ENCODE measurements at regions not wholly inside any gene's neighbourhood (a gene's known extent, or its start where the extent isn't known, plus 50 kb on each side); places are given as distances from the start of the nearest gene placed in this dataset.

DNA sequence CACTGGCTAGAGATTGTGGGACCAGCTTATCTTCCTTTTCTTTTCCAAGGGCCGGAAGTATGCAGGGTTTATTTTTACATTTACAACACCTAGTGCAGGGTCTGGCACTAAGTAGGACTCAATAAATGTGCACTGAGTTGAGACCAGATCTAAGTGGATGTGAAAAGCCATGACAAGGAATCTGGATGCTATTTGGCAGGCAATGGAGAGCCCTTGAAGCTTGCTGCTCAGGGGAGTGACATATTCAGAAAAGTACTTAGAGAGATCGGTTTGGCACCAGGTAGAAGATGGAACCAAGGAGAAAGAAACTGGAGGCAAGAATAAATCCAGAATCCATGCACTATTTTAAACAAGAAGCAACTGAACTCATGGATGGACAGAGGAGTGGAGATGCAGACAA, 815.8 kb downstream of the MAFB start:
- DNase-seq (ENCODE audit: low read depth) = no peak

DNA sequence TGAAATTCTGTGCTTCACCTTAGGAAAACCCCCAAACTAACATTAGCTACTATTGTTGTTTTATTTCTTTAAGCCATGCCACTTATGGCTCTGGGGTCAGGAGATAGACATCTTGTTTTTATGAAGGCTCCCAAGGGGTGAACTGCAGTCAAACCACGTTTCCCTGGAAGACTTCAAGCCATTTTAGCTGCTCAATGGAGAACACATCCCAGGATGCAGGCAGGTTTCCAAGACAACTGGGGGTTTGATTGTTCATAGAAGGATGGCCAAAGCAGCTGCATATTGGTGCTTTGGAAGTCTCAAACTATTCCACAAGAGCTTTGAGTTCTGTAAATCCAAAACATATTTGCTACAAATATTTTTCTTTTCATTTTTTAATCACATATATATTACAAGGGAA, 818.0 kb downstream of the MAFB start:
- DNase-seq (ENCODE audit: low read depth) = no peak

DNA sequence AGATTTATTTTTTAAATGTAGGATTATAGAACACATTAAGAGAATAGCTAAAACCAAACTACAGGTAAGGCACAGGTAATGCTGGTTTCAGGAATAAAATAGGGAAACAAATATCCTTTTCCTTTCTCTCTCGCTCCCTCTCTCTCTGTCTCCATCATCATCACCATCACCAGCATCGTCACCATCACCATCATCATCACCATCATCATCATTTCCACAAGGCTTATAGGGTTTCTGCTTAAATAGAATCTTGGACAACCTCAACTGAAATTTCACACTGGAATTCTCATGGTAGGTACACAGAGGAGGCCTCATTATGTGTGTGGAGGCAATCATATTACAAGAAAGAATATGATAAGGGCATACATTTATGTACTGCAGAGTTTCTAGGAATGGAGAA, 823.6 kb downstream of the MAFB start:
- DNase-seq (ENCODE audit: low read depth) = no peak

DNA sequence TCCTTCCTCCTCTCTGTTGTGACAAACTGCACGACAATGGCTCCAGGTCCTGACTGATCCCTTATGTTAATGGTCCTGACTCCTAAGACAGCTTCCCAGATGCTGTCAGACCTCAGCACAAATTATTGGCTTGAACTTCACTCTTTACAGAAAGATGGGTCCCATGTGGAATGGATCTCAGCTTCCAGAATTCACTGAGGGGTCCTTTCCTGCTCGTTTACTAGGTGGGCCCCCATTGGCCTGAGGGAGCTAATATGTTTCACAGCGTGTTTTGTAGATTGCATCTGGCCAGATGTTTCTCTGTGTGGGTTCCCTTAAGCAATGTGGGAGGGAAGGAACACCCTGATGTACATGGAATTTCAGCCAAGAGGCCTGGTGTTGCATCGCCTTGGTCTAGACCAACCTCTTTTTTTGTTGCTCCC, 826.6 kb downstream of the MAFB start:
- peak; percentile 77 for DNase-seq (ENCODE audit: low read depth)

DNA sequence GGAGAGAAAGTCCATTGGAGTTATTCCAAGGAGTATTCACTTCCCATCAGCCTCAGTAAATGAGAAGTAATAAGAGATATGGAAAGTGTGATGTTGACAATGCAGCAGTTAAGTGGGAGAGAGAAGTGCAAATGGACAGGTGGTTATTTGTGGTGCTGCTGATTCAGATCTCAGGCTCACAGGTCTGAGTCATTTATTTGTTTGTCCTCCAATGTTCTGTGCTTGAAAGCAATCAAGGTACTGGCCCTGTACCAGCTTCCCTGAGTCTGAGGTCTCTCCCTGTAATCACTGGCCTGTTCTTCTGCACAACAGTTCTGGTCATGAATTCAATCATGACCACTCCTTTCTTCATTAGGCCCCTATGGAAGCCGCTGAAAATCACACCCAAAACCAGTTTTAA, 827.7 kb downstream of the MAFB start:
- DNase-seq (ENCODE audit: low read depth) = no peak

DNA sequence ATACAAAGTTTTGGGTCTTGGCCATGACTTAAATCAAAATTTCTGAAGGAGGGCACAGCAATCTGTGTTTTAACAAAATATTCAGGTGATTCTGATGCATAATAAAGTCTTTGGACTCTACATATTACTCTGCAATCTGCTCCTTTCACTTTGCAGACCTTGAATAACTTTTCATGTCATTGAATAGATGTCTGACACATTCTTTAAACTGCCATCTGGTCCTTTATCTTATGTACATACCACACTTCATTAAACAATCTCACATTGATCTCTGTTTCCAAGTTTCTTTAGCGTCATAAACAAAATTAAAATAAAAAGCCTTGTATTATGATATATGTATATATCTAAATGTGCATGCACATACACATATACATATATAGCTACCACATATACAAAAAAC, 831.2 kb downstream of the MAFB start:
- no peak for DNase-seq (ENCODE audit: low read depth)

DNA sequence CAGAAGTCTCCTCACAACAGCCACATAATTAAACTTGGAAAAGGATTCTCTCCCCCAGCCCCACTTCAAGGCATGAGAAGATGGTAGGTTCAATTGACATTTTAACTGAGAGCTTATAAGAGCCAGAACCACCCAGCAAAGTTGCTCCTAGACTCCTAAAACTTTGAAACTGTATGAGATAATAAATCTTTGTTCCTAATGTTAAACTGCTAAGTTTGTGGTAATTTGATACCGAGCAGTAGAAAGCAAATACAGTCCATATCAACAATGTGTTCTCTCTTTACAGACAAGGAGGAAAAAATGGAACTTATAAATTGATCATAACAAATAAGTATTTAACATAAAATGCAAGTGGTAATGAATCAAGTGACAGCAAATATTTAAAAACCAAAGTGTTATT, 831.8 kb downstream of the MAFB start:
- DNase-seq (ENCODE audit: low read depth) = no peak

DNA sequence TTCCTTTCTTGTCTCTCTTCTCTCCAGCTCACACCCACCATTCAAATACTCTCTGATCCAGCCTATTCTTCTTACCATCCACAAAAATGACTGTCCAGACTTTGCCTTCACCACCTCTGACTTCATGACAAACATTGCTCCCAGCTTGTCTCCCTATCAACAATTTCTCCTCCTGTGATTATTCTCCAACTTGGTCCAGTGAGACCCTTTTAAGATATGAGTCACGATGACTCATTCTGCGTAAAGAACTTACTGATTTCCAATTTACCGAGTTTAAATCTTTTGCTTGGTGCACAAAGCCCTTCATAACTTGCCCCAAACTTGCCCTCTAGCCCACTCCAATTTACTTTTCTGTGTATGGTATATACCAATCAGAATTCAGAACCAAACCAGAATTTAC, 833.2 kb downstream of the MAFB start:
- no peak for DNase-seq (ENCODE audit: low read depth)

DNA sequence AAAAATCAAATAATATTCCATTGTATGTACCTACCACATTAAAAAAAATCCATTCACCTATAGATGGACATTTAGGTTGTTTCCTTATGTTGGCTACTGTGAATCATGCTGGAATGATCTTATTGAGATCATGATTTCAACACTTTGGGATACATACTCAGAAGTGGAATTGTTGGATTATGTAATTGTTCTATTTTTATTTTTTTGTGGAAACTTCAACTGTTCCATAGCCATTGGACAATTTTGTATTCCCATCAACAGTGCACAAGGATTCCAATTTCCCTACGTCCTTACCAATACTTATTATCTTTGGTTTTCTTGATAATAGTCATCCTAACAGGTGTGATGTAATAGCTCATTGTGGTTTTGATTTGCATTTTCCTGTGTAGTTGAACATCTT, 834.0 kb downstream of the MAFB start:
- no peak for DNase-seq (ENCODE audit: low read depth)

DNA sequence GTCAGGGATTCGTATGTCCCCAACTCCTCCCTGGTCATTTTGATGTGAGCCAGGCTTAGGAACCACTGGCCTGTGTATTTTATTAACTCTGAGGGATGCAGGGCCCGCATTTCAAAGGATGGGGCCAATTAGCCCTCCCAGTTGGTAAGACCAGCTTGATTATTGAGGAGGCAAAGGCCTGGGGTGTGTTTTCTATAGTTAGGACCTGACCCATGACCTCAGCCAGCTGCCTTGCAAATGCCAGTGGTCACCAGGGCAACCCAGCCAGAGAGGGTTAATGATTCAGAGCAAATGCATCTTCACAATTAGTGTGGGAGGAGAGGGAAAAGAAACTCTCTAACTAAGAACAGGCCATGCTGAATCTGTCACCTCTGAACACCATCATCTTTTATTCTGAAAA, 835.4 kb downstream of the MAFB start:
- peak; percentile 50 for DNase-seq (ENCODE audit: low read depth)

DNA sequence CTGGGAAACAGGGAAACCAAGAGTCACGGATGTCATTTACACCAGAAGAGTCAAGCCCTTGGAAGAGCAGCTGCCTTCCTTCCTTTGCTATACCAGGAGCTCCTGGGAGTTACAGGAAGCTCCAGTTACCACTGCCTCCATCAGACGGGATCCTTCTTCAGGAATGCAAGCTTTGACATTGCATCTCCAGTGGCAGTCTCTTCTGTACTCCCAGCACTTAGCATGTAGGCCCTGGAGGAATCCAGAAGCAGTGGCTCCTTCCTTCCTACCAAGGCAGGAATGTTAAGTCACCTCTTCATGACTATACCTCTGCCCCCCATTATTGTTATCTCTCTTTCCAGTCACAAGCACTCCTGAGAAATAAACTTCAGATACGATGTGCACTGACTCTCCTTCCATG, 836.0 kb downstream of the MAFB start:
- DNase-seq (ENCODE audit: low read depth) = no peak

DNA sequence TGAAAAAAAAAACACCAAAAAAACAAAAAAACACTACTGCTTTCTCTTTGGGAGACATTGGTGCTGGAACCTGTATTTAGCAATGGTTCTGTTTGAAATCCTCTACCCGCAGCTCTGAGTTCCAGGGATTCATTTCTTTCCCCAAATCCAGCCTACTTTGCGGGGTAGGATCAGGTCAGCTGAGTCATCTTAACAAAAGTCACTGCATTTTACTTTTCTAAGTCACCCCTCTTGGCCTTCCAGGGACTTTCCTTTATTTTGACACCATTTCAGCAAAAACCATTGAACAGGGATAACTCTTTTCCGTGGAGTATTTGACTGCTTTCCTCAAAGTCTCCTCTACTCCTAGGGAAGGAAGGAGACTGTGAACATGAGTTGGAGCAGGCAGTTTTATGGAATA, 837.6 kb downstream of the MAFB start:
- DNase-seq (ENCODE audit: low read depth) = no peak

DNA sequence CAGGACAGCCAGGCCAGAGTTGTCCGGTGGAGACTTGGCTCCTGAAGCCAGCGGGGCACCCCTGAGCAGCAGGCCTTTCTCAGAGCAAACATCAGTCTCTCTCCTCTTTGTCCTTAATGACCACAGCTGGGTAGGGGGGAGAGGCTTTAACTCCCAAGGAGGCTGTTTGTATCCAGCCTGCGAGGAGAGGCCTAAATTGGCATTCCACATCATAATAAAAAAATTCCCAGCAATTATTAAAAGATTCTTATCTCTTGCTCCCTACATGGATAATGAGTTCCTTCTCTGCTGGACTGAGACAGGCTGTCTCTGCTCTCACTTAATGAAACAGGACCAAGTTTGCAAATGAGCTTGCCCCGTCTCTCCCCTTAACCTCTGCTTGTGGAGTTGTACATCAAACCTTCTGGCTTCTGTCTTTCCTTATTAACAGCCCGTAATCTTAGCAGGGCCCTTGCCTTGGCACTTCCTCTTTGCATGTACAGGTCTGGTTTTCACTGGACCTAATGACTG, 838.2 kb downstream of the MAFB start:
- DNase-seq (ENCODE audit: low read depth) = no peak

DNA sequence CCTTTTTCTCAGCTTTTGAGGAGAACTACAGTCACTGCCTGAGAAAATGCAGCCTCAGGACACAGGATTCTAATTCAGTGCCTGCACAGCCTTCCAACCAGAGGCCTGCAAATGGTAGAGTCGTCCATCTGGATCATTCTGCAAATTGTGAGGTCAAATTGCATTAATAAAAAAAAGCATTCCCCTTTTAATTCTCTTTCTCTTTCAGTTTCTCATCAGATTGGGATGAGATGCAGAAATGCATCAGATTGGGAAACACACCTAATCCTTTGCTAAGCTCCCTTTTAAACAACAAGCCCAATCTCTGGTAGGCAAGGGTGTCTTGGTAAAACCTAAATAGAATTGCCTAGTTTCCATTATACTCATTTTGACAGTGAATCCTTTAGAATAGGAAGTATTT, 838.8 kb downstream of the MAFB start:
- no peak for DNase-seq (ENCODE audit: low read depth)

DNA sequence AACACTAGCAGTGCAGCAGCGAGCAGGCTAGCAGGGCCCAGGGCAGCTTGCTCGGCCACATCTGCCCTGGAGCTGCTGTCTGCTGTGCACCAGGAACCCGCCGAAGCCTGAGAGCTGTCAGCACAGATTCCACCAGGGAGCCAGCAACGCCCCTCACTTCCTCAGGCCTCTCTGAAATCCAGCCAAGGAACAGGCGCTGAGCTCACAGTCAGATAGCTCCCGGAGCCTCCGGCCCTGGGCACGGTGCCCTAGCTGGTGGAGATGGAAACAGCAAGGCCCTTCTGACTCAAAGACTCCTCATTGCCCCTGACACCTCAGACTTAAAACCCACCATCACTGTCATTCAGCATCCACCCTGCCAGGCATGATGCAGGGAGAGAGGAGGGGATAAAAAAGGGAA, 839.4 kb downstream of the MAFB start:
- DNase-seq (ENCODE audit: low read depth) = peak; percentile 92

DNA sequence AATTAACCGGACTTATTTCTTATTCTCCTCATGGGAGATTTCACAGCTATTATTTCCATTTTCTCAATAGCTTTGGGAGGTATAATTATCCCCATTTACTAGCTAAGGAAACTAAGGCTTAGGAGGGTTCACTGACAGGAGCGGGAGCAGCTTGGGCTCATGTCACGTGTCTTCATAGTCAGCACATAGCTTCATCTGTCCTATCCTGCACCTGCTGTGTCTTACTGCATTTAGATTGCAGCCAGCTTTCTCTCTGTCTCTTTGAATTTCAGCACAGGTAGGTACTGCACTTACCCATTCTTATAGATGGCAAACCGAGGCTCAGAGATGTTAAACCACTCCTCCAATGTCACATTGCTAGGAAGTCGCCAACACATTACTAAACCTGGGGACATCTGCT, 839.9 kb downstream of the MAFB start:
- no peak for DNase-seq (ENCODE audit: low read depth)

DNA sequence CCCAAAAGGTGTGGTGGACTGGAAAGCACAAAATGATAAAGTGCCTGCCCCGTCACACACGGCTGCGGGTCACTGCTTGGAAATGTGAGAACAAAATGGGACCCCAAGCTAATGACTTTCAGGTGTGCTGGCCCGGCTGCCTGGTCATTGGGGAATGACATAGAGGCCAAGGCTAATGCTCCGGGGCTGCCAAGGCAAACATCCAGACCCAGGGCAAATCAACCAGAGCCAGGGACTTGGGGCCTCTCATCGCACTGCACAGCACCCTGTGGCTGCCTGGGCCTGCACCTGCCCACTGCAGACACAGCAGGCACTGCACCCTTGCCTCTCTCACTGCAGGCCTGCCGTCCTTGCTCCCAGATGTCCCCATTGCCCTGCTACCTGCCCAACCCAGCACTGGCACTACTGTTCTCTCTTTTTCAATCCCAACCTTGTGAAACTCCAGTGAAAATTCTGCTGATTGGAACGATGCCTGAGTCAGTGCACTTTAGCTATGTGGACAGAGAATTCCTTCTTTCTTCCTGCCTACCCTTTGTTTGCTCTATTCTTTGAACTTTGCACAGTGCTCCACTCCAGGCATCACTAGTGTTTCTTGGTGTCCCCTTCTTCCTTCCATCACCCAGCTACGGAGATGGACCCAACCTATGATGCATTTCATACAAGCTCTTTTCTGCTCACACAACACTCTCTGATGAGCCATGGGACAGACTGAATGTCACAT, 849.5 kb downstream of the MAFB start:
- no peak for DNase-seq (ENCODE audit: low read depth)

DNA sequence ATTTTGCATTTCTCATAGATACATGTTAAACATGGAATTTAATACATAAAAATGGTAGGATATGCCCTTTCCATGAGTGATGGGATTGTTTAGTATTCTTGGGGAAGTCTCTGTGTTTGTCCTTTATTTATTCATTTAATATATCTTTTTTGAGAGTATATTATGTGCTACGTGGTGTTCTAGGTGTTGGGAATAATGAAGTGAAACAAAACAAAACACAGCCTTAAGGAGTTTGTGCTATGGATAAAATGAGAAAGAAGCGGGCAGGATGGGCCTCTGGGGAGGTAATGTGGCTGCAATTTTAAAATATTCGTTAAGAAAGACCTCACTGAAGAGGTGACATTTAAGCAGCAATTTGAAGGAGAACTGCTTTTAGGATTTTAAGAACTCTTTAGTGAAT, 851.5 kb downstream of the MAFB start:
- no peak for DNase-seq (ENCODE audit: low read depth)

DNA sequence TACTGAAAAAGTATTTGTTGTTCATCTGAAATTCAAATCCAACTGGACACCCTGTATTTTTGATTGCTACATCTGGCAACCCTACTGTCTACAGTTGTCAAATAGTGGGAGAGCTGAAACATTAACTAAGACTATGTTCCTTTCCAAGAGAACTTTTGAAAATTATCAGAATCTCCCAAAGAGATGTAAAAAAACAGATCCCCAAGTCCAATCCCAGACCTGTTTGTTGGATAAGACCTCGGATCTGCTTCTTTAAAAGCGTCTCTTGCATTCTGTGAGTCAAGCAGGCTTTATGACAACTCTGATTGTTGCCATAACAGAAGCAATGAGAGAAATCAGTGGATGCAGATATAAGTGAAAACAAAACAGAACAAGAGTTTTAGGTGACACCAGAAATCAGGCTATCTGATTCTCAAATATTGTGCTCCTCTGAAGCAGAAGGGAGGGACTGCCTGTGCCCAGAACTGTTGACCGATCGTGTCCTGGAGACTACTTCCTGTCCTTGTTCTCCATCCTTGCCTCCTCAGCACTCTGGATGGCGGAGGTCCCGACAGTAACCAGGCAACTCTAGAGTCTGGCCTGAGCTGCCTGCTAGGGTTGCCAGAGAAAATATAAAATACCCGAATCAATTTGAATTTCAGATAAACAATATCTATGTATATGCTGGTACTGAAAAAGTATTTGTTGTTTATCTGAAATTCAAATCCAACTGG, 853.8 kb downstream of the MAFB start:
- no peak for DNase-seq (ENCODE audit: low read depth)

DNA sequence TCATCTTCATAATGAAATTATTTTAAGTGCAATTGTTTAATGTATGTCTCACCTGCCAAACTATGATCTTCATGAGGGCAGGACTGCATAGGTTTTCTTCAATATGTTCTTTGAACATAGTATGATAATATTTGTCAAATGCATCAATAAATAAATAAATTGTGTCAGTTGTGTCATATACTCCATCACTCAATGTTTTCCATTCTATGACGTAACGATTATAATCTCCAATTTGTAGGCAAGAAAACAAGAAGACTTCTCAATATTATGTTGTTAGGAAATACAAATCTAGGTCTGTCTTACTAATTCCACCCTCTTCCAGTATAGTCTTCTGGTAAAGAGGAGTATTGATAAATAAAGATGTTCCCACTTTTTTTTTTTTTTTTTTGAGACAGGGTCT, 858.1 kb downstream of the MAFB start:
- no peak for DNase-seq (ENCODE audit: low read depth)

DNA sequence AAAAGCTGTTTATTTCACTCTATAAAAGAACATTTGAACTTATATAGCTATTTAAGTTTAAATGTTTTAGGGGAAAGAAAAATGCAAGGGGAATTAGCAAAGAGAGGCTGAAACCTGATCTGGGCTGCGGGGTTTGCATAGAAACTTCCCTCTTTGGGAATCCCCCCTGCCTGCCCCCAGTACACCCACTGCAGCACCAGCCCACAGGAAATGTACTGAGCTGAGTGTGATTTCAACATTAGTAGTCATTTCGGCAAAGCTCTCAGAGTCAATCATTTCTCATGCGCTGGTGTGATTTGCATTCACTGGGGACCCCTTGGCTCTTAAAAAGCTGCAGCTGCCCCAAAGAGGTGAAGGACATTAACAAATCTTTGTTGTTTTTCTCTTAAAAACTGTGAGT, 859.4 kb downstream of the MAFB start:
- no peak for DNase-seq (ENCODE audit: low read depth)

DNA sequence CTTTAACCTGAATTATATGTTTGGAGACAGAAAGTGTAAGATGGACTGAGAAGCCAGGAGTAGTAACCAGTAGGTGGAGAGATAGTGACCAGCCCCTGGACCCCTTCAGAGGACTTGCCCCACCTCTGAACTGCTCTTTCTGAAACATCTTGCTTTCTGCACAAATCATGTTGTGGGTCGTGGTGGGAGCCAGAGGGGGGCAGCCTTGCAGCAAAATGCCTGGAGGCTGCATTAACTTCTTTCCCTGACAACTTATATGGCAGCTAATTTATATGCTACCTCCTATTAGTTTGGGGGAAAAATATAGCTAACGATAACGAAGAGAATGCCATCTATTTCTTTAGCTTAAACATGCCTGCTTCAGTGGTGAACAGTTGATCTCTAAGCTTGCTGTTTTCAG, 859.8 kb downstream of the MAFB start:
- no peak for DNase-seq (ENCODE audit: low read depth)

DNA sequence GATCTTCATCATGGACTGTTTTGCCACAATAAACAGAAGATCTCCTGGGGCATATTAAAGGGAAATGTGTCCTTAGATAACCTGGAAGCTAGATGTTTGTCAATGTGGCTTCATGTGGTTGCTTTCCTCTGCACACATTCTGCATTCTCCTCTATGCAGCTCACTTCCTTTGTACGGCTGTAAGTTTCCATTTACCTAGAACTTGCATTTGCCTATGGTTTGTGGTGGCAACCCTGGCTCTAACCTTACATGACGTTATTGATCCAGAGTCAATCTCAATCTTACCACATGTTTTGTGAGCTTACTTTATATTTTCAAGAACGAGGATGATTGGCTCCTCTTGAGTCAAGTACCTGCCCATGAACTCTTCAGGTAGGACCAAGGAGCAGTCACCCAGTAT, 863.1 kb downstream of the MAFB start:
- no peak for DNase-seq (ENCODE audit: low read depth)

DNA sequence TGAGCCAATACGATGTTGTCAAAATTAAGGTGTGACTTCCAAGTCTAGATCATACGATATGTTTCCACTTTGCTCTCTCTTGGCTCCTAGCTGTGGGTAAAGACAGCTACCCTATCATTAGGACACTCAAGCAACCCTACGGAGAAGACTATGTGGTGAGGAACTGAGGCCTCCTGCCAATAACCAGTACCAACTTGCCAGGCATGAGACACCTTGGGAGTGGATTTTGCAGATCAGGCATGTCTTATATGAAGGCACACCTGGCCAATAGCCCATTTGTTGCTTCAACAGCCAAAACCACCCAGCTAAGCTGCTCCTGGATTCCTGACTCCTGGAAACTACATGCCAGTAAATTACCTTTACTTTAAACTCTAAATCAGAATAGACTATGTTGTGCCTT, 863.4 kb downstream of the DHX35 start:
- no peak for DNase-seq (ENCODE audit: low read depth)

Measured in fibroblast of the conjunctiva (primary cell).